OCI-LY3 (cell line): ENCODE measurements at regions not wholly inside any gene's neighbourhood (a gene's known extent, or its start where the extent isn't known, plus 50 kb on each side); places are given as distances from the start of the nearest gene placed in this dataset.
"Not testable (repeated sequence)": the region's sequence is repeated elsewhere in the genome, so short reads cannot be mapped to it uniquely, and the experiment has no call there.

Experiments used
- EZH2phosphoT487 ChIP-seq: fragments of 200-600 bp; shearing (Covaris generic); IDR thresholded peaks from 2 replicates; pipeline ENCODE4 v1.6.1; 2018; ENCODE audit warnings: antibody characterized with exemption, mixed run types, low read depth
- TF ChIP-seq, protein P1 (sequence below): fragments of 200-600, 300-600 bp; sonication (generic); IDR thresholded peaks from 2 replicates; pipeline ENCODE4 v1.5.1; 2014; ENCODE audit warnings: antibody characterized with exemption, low read length, low read depth

DNA sequence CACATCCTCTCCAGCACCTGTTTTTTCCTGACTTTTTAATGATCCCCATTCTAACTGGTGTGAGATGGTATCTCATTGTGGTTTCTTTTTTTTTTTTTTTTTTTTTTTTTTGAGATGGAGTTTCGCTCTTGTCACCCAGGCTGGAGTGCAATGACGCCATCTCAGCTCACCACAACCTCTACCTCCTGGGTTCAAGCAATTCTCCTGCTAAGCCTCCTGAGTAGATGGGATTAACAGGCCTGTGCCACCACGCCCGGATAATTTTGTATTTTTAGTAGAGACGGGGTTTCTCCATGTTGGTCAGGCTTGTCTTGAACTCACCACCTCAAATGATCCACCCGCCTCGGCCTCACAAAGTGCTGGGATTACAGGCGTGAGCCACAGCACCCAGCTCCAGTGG, 184.7 kb downstream of the C9orf152 start:
- TF ChIP-seq, protein P1, sequence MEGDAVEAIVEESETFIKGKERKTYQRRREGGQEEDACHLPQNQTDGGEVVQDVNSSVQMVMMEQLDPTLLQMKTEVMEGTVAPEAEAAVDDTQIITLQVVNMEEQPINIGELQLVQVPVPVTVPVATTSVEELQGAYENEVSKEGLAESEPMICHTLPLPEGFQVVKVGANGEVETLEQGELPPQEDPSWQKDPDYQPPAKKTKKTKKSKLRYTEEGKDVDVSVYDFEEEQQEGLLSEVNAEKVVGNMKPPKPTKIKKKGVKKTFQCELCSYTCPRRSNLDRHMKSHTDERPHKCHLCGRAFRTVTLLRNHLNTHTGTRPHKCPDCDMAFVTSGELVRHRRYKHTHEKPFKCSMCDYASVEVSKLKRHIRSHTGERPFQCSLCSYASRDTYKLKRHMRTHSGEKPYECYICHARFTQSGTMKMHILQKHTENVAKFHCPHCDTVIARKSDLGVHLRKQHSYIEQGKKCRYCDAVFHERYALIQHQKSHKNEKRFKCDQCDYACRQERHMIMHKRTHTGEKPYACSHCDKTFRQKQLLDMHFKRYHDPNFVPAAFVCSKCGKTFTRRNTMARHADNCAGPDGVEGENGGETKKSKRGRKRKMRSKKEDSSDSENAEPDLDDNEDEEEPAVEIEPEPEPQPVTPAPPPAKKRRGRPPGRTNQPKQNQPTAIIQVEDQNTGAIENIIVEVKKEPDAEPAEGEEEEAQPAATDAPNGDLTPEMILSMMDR: not testable (repeated sequence)
- not testable (repeated sequence) for TF ChIP-seq EZH2phosphoT487
